ENCODE measurements at regions not wholly inside any gene's neighbourhood (a gene's known extent, or its start where the extent isn't known, plus 50 kb on each side); places are given as distances from the start of the nearest gene placed in this dataset.

- TF ChIP-seq FOXP2 (optimal IDR thresholded peaks at IDR 0.05; ENCODE audit: borderline replicate concordance, extremely low read depth, extremely low read length, insufficient read depth) (no peak), TAF1 (IDR thresholded peaks at IDR 0.05; ENCODE audit: borderline replicate concordance, insufficient read depth, low read length) (no peak), SIN3A (IDR thresholded peaks at IDR 0.05; ENCODE audit: borderline replicate concordance, insufficient read depth, low read length) (no peak), POLR2AphosphoS5 (IDR thresholded peaks at IDR 0.05; ENCODE audit: low read depth, low read length) (no peak)
- TF ChIP-seq, protein P1, sequence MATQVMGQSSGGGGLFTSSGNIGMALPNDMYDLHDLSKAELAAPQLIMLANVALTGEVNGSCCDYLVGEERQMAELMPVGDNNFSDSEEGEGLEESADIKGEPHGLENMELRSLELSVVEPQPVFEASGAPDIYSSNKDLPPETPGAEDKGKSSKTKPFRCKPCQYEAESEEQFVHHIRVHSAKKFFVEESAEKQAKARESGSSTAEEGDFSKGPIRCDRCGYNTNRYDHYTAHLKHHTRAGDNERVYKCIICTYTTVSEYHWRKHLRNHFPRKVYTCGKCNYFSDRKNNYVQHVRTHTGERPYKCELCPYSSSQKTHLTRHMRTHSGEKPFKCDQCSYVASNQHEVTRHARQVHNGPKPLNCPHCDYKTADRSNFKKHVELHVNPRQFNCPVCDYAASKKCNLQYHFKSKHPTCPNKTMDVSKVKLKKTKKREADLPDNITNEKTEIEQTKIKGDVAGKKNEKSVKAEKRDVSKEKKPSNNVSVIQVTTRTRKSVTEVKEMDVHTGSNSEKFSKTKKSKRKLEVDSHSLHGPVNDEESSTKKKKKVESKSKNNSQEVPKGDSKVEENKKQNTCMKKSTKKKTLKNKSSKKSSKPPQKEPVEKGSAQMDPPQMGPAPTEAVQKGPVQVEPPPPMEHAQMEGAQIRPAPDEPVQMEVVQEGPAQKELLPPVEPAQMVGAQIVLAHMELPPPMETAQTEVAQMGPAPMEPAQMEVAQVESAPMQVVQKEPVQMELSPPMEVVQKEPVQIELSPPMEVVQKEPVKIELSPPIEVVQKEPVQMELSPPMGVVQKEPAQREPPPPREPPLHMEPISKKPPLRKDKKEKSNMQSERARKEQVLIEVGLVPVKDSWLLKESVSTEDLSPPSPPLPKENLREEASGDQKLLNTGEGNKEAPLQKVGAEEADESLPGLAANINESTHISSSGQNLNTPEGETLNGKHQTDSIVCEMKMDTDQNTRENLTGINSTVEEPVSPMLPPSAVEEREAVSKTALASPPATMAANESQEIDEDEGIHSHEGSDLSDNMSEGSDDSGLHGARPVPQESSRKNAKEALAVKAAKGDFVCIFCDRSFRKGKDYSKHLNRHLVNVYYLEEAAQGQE (IDR thresholded peaks at IDR 0.05; ENCODE audit: insufficient read depth in 1 of 2, low read depth in 2 of 2, low read length in 2 of 2): no peak
These were observed 125.8 kb upstream of the PCBD1 start for GRCh38 chr10:71014021-71014805.

DNA sequence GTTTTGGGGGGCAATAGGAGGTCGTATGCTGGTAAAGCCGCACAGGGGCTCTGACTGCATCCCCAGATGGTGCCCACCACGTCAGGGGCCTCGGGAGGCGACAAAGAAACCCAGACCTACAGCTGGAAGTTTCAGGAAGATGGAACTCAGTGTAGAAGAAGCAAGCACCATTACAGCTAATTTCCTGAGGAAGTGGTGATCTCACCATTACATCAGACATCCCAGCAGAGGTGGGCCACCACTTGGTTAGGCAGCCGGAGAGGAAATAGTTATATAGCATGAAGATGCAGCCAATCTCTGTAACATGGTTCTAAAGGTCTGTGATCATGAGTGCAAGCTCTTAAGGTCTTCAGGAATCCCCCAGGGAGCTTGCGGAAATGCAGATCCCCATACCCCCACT, 127.3 kb upstream of the PCBD1 start:
- no peak for TF ChIP-seq SIN3A (IDR thresholded peaks at IDR 0.05; ENCODE audit: borderline replicate concordance, insufficient read depth, low read length)
- TF ChIP-seq, protein P1 (IDR thresholded peaks at IDR 0.05; ENCODE audit: insufficient read depth in 1 of 2, low read depth in 2 of 2, low read length in 2 of 2): no peak
- no peak for TF ChIP-seq FOXP2 (optimal IDR thresholded peaks at IDR 0.05; ENCODE audit: borderline replicate concordance, extremely low read depth, extremely low read length, insufficient read depth)
- no peak for TF ChIP-seq POLR2AphosphoS5 (IDR thresholded peaks at IDR 0.05; ENCODE audit: low read depth, low read length)
- TF ChIP-seq TAF1 (IDR thresholded peaks at IDR 0.05; ENCODE audit: borderline replicate concordance, insufficient read depth, low read length): no peak

DNA sequence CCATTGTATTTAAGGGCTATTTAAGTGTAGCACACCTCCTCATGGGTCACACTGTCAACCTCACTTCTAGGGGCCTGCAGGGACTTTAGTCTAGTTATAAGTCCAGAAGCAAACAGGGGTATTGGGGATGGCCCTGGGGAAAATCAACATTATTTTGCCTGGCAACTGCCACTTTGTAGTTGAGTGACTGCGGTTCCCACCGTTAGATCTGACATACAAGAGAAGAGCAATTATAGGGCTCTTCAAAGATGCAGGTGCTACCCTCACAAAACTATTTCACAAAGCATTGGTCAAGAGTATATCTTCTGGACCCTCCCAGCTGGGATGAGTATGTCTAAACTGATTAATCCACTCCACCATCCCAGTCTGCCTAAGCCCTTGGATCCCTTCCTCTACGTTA, 133.0 kb upstream of the PCBD1 start:
- TF ChIP-seq TAF1 (IDR thresholded peaks at IDR 0.05; ENCODE audit: borderline replicate concordance, insufficient read depth, low read length) (no peak), SIN3A (IDR thresholded peaks at IDR 0.05; ENCODE audit: borderline replicate concordance, insufficient read depth, low read length) (no peak), POLR2AphosphoS5 (IDR thresholded peaks at IDR 0.05; ENCODE audit: low read depth, low read length) (no peak), FOXP2 (optimal IDR thresholded peaks at IDR 0.05; ENCODE audit: borderline replicate concordance, extremely low read depth, extremely low read length, insufficient read depth) (no peak)
- TF ChIP-seq, protein P1 (IDR thresholded peaks at IDR 0.05; ENCODE audit: insufficient read depth in 1 of 2, low read depth in 2 of 2, low read length in 2 of 2): no peak

GRCh38 chr10:71023704-71024283, 135.4 kb upstream of the PCBD1 start:
- TF ChIP-seq POLR2AphosphoS5 (IDR thresholded peaks at IDR 0.05; ENCODE audit: low read depth, low read length) (no peak), SIN3A (IDR thresholded peaks at IDR 0.05; ENCODE audit: borderline replicate concordance, insufficient read depth, low read length) (no peak), TAF1 (IDR thresholded peaks at IDR 0.05; ENCODE audit: borderline replicate concordance, insufficient read depth, low read length) (no peak), FOXP2 (optimal IDR thresholded peaks at IDR 0.05; ENCODE audit: borderline replicate concordance, extremely low read depth, extremely low read length, insufficient read depth) (no peak)
- TF ChIP-seq, protein P1 (IDR thresholded peaks at IDR 0.05; ENCODE audit: insufficient read depth in 1 of 2, low read depth in 2 of 2, low read length in 2 of 2): no peak

All from PFSK-1 (cell line).